GM18505 (cell line): ENCODE measurements at regions not wholly inside any gene's neighbourhood (a gene's known extent, or its start where the extent isn't known, plus 50 kb on each side); places are given as distances from the start of the nearest gene placed in this dataset.

Experiments
- ATAC-seq: cut with Tn5 transposase; IDR thresholded peaks from one replicate; pipeline ENCODE4 v1.9.1; 2021; ENCODE audit not compliant: unreplicated experiment
- POLR2A ChIP-seq: IDR thresholded peaks from 4 replicates; pipeline ENCODE4 v1.6.1; 2011; ENCODE audit warnings: borderline replicate concordance; ENCODE audit not compliant: insufficient read depth, insufficient read length; ENCODE audit errors: extremely low read depth

- no peak for ATAC-seq
- TF ChIP-seq POLR2A: no peak
These were observed 1529.3 kb upstream of the SLC10A2 start for GRCh38 chr13:104595511-104595910.

GRCh38 chr13:104594806-104595205, 1528.6 kb upstream of the SLC10A2 start:
- ATAC-seq: no peak
- no peak for TF ChIP-seq POLR2A

- no peak for TF ChIP-seq POLR2A
- no peak for ATAC-seq
These were observed 1527.5 kb upstream of the SLC10A2 start for GRCh38 chr13:104593693-104594092.

- no peak for TF ChIP-seq POLR2A
- ATAC-seq: no peak
These were observed 1527.0 kb upstream of the SLC10A2 start for GRCh38 chr13:104593251-104593576.

- ATAC-seq: no peak
- no peak for TF ChIP-seq POLR2A
These were observed 1526.5 kb upstream of the SLC10A2 start for GRCh38 chr13:104592545-104593250.

- no peak for TF ChIP-seq POLR2A
- ATAC-seq: no peak
These were observed 1525.9 kb upstream of the SLC10A2 start for GRCh38 chr13:104592127-104592526.

GRCh38 chr13:104586051-104586746, 1520.0 kb upstream of the SLC10A2 start:
- TF ChIP-seq POLR2A: no peak

GRCh38 chr13:104584481-104584880, 1518.3 kb upstream of the SLC10A2 start:
- TF ChIP-seq POLR2A: no peak
- no peak for ATAC-seq

More at GRCh38 chr13:104586051-104586746, 1520.0 kb upstream of the SLC10A2 start:
- no peak for ATAC-seq

- no peak for ATAC-seq
- no peak for TF ChIP-seq POLR2A
These were observed 1514.7 kb upstream of the SLC10A2 start for GRCh38 chr13:104580931-104581330.

GRCh38 chr13:104577071-104577815, 1511.0 kb upstream of the SLC10A2 start:
- ATAC-seq: no peak
- no peak for TF ChIP-seq POLR2A

- TF ChIP-seq POLR2A: no peak
- ATAC-seq: no peak
These were observed 1505.6 kb upstream of the SLC10A2 start for GRCh38 chr13:104571893-104572229.

- no peak for TF ChIP-seq POLR2A
- ATAC-seq: no peak
These were observed 1505.1 kb upstream of the SLC10A2 start for GRCh38 chr13:104571161-104571892.

GRCh38 chr13:104567114-104567513, 1500.9 kb upstream of the SLC10A2 start:
- no peak for TF ChIP-seq POLR2A
- ATAC-seq: no peak
